Adrenal gland (tissue), 9 donors: ENCODE measurements at regions not wholly inside any gene's neighbourhood (a gene's known extent, or its start where the extent isn't known, plus 50 kb on each side); places are given as distances from the start of the nearest gene placed in this dataset.

ENCODE experiments used
- DNase-seq, 7 donors: peaks; one replicate each; pipeline ENCODE4 v3.0.0-alpha.2; 2019 to 2020
- H3K27ac ChIP-seq, 5 donors: fragments of 200-600 bp; sonication (generic) in 4 of 5; 1 replicate in 3 of 5; 2 replicates in 2 of 5; pipeline versions ENCODE4 v1.5.1 to v1.8.0; 2016 to 2020; ENCODE audit warnings: mild to moderate bottlenecking in 1 of 5
- H3K27me3 ChIP-seq: fragments of 200-600 bp; 2 replicates; pipeline ENCODE4 v1.8.0; 2021
- H3K36me3 ChIP-seq, 2 donors: fragments of 200-600 bp; replicated peaks in 1 of 2; 1 replicate in 1 of 2; 2 replicates in 1 of 2; pipeline versions ENCODE4 v1.5.1 to v1.8.0; 2018 to 2022
- H3K4me1 ChIP-seq, 2 donors: fragments of 200-600 bp; replicated peaks in 1 of 2; 1 replicate in 1 of 2; 2 replicates in 1 of 2; pipeline versions ENCODE4 v1.5.1 to v1.8.0; 2018 to 2021
- H3K4me3 ChIP-seq, 4 donors: fragments of 200-600 bp; sonication (generic) in 3 of 4; one replicate each; pipeline ENCODE4 v1.5.1; 2016 to 2018
- H3K9me3 ChIP-seq, 3 donors: fragments of 200-600 bp; sonication (generic) in 1 of 3; replicated peaks in 1 of 3; 1 replicate in 2 of 3; 2 replicates in 1 of 3; pipeline versions ENCODE4 v1.5.1 to v1.8.0; 2016 to 2021
- POLR2A ChIP-seq, 2 donors: fragments of 450-650 bp; IDR thresholded peaks; one replicate each; pipeline ENCODE4 v1.6.1; 2017; ENCODE audit warnings: antibody characterized with exemption in 2 of 2, mild to moderate bottlenecking in 2 of 2, moderate library complexity in 1 of 2
- WGBS, 4 donors: extraction: QIAGEN DNeasy Blood & Tissue Kit in 2 of 4; methylation state at CpG; one replicate each; pipeline versions ENCODE4 v1.1.5 to v1.1.7; 2013 to 2017; 5-methylcytosine and 5-hydroxymethylcytosine counted together
- intact Hi-C, 2 donors: fragments of 100-400 bp; cut with DNase I; formaldehyde crosslinking; loops; one replicate each; pipeline versions ENCODE4 v1.14.1 to v1.15.0; 2022 to 2023
- TF ChIP-seq, protein P1 (sequence below), 6 experiments: fragments of 450-650 bp in 4 of 6; fragments of 200-600 bp in 2 of 6; sonication (generic) in 1 of 6; IDR thresholded peaks; 1 replicate in 5 of 6; 2 replicates in 1 of 6; pipeline versions ENCODE4 v1.5.1 to v1.8.0; 2016 to 2021; ENCODE audit warnings: antibody characterized with exemption in 6 of 6, mild to moderate bottlenecking in 2 of 6, moderate library complexity in 1 of 6
- donor health status: healthy with polysubstance abuse.
- donor health status: Bipolar disorder and iron deficiency.
- donor health status: DM: yes; HTN: yes; CAD: no.
- donor health status: DM: no; HTN: no; CAD: no.
- donor health status: DM: no; HTN: no; CAD: no.

GRCh38 chr16:49937886-49938285, 82.0 kb upstream of the ZNF423 start:
- H3K36me3 ChIP-seq, result no peaks in the 10 kb centered on the region

GRCh38 chr16:49939495-49939894, 83.6 kb upstream of the ZNF423 start:
- intact Hi-C loops, result no loop called here
- no peaks in the 10 kb centered on the region for H3K4me1 ChIP-seq
- whole genome bisulfite sequencing, 4 donors, result 92 to 95% (median 94%) methylated on average over 2 of the region's 2 CpGs
- no peaks in the 10 kb centered on the region for H3K9me3 ChIP-seq
- no peak overlapping the region for H3K27ac ChIP-seq
- DNase-seq, result peak in 1 of 7 donors; percentile 10
- no peaks in the 10 kb centered on the region for H3K36me3 ChIP-seq
- TF ChIP-seq, protein P1, sequence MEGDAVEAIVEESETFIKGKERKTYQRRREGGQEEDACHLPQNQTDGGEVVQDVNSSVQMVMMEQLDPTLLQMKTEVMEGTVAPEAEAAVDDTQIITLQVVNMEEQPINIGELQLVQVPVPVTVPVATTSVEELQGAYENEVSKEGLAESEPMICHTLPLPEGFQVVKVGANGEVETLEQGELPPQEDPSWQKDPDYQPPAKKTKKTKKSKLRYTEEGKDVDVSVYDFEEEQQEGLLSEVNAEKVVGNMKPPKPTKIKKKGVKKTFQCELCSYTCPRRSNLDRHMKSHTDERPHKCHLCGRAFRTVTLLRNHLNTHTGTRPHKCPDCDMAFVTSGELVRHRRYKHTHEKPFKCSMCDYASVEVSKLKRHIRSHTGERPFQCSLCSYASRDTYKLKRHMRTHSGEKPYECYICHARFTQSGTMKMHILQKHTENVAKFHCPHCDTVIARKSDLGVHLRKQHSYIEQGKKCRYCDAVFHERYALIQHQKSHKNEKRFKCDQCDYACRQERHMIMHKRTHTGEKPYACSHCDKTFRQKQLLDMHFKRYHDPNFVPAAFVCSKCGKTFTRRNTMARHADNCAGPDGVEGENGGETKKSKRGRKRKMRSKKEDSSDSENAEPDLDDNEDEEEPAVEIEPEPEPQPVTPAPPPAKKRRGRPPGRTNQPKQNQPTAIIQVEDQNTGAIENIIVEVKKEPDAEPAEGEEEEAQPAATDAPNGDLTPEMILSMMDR (IDR thresholded peaks at IDR 0.05), result no peak
- TF ChIP-seq POLR2A (IDR thresholded peaks at IDR 0.05), result no peak
- H3K4me3 ChIP-seq, result no peak overlapping the region
- no peaks in the 10 kb centered on the region for H3K27me3 ChIP-seq

More at GRCh38 chr16:49937886-49938285, 82.0 kb upstream of the ZNF423 start:
- peak in 1 of 7 donors; percentile 34 for DNase-seq
- TF ChIP-seq, protein P1 (IDR thresholded peaks at IDR 0.05), result no peak
- no peak for TF ChIP-seq POLR2A (IDR thresholded peaks at IDR 0.05)
- H3K27me3 ChIP-seq, result no peaks in the 10 kb centered on the region
- H3K4me1 ChIP-seq, result no peaks in the 10 kb centered on the region
- no peak overlapping the region for H3K27ac ChIP-seq
- no peaks in the 10 kb centered on the region for H3K9me3 ChIP-seq
- no peak overlapping the region for H3K4me3 ChIP-seq
- intact Hi-C loops, result no loop called here
- 78 to 93% (median 84%) methylated on average over 7 of the region's 7 CpGs for WGBS, 4 donors

DNA sequence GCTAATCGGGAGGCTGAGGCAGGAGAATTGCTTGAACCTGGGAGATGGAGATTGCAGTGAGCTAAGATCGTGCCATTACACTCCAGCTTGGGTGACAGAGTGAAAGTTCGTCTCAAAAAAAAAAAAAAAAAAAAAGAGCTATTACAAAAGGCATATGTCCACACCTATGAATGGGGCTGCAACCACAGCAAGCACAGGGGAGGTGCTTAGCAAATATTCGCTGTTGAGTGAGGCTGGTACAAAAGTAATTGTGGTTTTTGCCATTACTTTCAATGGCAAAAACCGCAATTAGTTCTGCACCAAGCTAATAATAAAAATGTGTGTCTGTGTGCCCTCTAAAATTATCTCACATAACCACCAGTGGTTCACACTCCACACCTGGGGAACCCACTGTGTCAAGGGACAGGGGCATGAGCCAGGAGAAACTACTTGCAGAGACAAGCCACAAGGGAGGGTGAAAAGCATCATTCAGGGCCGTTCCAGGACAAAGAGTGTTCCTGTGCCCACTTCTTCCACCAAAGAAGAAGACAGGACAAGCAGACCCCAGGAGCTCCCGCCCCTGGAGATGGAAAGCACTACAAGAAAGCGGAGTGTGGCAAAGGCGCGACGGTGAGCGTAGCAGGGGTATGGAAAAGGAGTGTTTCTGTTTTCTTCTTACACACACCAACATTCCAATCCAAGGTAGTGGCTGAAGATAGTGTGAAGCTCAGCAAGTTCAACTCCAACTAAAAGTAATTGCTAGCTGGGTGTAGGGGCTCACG, 84.4 kb upstream of the CNEP1R1 start:
- TF ChIP-seq, protein P1 (IDR thresholded peaks at IDR 0.05), result no peak
- TF ChIP-seq POLR2A (IDR thresholded peaks at IDR 0.05), result no peak
- no peak overlapping the region for H3K4me3 ChIP-seq
- H3K27ac ChIP-seq, result no peak overlapping the region
- 85 to 90% (median 89%) methylated on average over 13 of the region's 13 CpGs for WGBS, 4 donors
- no peaks in the 10 kb centered on the region for H3K4me1 ChIP-seq
- DNase-seq, result no peak
- no peaks in the 10 kb centered on the region for H3K36me3 ChIP-seq
- H3K9me3 ChIP-seq, result no peaks in the 10 kb centered on the region
- no peaks in the 10 kb centered on the region for H3K27me3 ChIP-seq
- intact Hi-C loops, result no loop called here

- H3K4me1 ChIP-seq, result no peaks in the 10 kb centered on the region
- DNase-seq, result no peak
- no peaks in the 10 kb centered on the region for H3K36me3 ChIP-seq
- H3K4me3 ChIP-seq, result no peak overlapping the region
- TF ChIP-seq, protein P1 (IDR thresholded peaks at IDR 0.05), result no peak
- no peak for TF ChIP-seq POLR2A (IDR thresholded peaks at IDR 0.05)
- H3K9me3 ChIP-seq, result no peaks in the 10 kb centered on the region
- intact Hi-C loops, result no loop called here
- 53 to 73% (median 63%) methylated on average over 5 of the region's 5 CpGs for WGBS, 4 donors
- H3K27ac ChIP-seq, result no peak overlapping the region
- H3K27me3 ChIP-seq, result no peaks in the 10 kb centered on the region
Measured at GRCh38 chr16:49944221-49944620, 80.8 kb upstream of the CNEP1R1 start.
